Hematopoietic multipotent progenitor cell (in vitro differentiated cells): ENCODE measurements at regions not wholly inside any gene's neighbourhood (a gene's known extent, or its start where the extent isn't known, plus 50 kb on each side); places are given as distances from the start of the nearest gene placed in this dataset.
A peak's percentile ranks its signal among the peaks of the same experiment; 100 is the strongest.

Source experiments
- DNase-seq, 3 donors: peaks; one replicate each; pipeline ENCODE4 v3.0.0-alpha.2; 2011 to 2015; ENCODE audit warnings: low read depth in 2 of 3, low spot score in 2 of 3

DNA sequence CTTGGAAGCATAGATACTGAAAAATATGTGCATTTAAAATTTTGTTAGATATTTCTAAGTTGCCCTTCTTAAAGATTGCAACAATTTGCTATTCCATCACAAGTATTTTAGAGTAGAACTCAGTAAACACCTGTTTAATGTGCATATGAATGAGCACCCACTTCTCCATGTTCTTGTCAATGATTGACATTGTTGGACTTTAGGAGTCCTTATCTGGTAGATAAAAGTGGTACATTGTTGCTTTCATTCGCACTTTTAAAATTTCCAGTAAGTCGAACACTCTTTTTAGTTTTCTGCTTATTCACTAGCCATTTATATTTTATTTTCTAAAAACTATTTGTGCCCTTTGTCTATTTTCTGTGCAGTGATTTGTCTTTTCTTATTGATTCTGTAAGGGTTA is 478.3 kb downstream of the SOX2 start:
- no peak for DNase-seq

DNA sequence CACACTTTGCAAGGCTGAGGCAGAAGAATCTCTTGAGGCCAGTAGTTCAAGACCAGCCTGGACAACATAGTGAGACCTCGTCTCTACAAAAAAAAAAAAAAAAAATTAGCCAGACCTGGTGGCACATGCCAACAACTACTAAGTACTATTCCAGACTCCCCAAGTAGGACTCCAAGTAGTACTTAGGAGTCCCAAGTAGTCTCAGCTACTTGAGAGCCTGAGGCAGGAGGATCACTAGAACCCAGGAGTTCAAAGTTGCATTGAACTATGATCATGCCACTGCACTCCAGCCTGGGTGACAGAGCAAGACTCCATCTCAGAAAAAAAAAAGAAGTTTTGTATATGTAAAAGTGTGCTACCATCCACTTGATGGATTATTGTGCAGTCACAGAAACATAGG is 486.6 kb downstream of the SOX2 start:
- no peak for DNase-seq

DNA sequence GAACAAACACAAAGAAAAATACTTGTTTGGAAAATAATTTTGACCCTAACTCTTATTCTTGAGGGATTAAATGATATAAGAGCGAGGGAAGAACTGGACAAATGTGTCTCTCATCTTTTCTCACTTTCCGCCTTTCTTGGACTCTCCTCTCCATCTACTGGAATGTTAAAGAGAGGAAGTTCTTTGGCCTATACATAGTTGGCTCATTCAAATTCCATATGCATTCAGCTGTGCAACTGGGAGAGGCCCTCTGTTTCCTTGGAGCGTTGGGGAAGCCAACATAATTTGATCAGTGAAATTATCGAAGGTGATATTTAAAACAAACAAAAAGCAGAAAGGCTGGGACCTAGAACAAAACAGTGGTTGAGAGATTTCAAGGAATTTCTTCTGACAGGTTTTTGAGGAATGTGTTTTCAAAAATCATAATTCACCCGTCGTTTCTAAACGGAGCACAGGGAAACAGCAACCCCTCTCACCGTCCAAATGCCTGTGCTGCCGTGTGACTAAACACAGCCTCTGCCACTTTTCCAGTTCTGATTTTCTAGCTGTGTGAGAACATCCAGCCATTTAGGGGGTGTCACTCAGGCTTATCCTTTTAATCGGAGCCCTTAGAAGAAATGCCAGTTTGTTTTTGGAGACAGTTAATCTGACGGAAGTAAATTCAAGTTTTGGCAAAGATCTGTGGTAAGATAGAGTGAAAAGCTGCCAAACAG is 489.9 kb downstream of the SOX2 start:
- no peak for DNase-seq

DNA sequence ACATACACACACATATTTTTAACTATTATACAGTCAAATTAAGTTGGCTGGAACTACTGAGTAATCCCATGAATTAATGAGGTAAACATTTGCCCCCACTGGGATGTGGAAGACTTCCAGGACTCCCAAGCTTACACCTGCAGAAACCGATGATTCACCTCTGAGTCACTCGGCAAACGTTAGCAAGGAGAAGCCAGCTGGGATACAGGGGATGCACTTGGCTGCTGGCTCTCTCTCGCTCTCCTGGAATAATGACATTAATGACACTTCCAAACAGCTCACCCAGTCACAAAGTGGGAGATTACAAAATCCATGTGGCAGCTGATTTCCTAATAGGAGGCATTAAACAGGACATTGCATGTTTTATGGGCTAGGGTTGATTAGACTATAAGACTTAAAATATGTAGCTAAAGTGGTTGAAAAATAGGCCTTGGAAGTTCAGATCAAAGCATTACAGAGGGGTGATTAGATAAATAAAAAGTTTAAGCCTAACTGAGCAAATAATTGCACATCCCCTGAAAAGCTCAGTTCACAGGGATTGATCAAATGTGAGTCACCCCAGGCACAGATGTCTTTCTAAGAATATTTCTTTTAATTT is 500.9 kb downstream of the SOX2 start:
- DNase-seq = no peak

DNA sequence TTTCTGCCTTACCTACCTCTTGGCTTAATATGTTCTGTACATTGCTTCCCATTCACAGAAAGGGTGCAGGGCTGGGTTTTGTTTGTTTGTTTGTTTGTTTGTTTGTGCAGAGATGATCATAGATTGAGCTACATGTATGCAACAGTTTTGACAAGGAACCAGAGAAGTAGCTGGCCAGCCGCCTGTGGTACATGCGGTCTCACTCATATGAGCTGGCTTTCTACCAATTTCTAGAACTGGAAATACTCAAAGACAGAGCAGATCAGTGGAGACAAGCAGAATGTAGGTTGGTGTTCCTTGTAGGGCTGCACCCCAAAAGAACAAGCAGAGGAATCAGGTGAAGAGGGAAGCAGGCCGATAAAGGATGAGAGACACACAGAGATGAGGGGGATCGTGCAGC is 502.7 kb downstream of the SOX2 start:
- DNase-seq = no peak

DNA sequence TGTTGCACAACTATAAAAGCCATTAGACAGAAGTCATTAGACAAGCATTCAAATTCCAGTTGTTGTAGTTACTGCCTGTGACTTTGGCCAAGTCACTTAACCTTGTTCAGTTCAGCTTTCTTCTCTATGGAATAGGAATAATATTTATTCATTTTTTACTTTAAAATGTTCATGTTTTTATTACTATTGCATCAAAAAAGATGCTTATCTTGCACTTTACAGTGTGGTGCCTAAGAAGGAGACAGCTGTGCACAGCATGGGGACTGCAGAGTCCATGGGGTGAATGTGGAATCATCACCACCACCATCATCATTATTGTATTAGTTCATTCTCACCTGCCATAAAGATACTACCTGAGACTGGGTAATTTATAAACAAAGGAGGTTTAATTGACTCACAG is 504.2 kb downstream of the SOX2 start:
- DNase-seq = no peak

DNA sequence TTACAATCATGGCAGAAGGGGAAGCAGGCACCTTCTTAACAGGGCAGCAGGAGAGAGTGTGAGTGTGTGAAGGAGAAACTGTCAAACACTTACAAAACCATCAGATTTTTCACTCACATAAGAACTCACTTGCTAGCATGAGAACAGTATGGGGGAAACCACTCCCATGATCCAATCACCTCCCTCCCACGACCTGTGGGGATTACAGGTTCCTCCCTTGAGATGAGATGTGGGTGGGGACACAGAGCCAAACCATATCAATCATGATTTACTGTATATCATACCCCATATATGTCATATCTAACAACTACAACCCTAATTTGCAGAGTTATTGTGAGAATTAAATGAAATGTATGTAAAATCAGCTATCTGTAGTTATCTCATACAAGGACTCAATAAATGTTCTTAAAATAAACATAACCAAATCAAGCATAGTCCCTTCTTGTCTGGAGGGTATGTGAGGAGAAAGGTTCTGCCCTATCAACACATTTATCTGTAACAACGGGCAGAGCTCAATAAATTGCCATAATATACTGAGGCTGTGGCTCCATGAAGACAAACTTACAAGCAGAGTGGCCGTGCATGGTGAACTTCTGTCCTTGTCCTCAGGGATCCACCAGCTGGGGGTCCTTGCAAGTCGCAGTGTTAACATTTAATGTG is 504.7 kb downstream of the SOX2 start:
- DNase-seq = no peak

DNA sequence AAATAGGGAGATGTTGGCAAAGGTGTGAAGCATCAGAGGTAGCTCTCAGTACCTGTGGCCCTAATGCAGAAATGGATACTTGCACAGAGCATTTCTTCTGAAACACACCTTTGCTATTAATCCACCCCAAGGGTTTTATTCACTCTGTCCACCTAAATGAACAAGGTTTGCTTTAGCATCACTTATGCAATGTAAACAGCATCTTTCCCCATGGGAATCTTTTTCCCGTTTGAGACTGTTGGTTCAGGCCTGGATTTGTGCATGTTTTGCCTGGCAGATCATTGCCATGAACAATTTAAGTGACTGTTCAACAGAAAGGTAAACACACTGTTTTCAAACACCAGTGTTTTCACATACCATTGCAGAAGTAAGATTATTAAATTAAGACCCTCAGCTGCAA is 508.3 kb downstream of the SOX2 start:
- DNase-seq = no peak

DNA sequence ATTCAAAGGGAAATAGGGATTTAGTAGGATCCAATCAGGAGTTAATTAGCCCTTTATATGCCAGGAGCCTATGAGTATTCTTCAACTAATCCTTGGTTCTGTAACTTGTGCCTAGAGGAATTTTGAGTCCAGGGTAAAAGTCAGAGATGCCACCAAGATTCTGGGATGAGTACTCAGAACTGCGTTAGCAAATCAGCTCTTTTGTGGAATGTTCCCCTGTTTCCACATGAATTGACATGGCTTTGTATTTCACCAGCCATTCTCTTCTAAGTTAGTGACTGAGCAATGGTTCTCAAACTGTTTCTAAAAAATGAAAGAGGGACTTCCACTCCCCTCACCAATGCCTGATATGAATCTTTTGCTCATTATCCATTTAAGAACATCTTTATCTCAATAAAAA is 508.7 kb downstream of the SOX2 start:
- DNase-seq = no peak

DNA sequence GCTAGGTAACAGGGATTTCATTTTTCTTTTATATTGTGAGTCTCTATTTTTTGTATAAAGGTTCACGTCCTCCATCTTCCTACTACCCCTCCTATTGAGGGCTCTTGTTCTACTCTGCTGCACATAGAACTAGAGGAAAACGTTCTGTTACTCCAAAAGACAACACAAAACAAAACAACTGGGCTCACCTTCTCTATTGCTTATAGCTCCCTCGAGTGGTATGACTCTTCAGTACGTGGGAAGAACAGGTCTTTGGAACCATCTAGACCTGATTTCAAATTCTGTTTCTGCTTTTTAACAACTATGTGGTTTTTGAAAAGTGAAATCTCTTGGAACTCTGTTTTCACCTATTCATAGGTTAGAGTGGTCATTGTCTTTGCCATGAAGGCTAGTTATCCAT is 515.3 kb downstream of the SOX2 start:
- no peak for DNase-seq

DNA sequence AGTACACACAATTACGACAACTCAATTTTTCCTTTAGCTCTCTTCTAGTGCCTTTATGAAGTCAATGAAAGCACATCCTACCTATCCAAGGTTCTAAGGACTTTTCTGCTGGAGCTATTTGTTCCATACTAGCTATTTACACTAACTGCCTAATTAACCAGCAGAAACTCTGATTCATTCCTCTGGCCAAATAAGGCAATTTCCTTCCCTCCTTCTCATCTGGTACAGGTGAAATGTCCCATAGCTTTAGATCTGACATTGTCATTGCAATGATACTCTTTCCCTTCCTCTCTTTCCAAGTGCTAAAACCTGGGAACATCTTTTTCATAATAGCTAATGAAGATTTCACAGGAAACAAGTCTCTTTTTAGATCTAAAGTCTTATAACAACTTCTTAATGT is 521.7 kb downstream of the SOX2 start:
- no peak for DNase-seq

DNA sequence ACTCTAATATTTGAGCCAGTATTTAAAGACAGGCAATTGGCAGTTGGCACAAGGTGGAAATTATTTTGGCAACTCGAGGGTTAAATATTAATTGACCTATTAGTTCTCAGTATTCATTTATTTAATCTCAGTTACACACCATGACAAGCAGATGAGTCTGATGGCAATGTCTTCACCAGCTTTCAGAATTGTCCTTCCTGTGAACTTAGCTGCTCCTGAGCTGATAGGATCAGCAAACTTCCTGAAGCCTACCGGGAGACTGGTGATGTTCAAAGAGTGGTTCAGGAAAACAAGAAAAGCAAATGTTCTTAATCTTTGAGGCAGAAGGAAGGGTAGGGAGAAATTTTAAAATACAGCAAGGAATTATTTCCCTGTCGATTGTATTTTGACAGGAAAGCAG is 522.2 kb downstream of the SOX2 start:
- no peak for DNase-seq

DNA sequence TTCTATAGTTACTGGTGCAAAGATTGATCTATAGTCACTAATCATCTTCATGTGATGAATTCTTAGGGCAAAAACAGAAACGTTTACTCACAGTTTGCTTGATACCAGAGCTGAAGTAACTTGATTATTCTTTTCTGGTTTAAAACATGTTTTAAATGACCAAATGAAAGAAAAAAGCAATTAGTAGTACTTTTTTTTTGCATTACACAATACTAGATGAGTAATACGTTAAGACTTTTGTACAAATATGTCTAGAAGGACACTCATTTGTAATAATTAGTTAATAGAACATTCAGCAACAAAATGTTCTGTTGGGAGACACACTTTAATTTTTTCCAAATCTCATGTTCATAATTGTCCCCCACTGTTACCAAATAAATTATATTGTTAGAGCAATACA is 523.2 kb downstream of the SOX2 start:
- no peak for DNase-seq

DNA sequence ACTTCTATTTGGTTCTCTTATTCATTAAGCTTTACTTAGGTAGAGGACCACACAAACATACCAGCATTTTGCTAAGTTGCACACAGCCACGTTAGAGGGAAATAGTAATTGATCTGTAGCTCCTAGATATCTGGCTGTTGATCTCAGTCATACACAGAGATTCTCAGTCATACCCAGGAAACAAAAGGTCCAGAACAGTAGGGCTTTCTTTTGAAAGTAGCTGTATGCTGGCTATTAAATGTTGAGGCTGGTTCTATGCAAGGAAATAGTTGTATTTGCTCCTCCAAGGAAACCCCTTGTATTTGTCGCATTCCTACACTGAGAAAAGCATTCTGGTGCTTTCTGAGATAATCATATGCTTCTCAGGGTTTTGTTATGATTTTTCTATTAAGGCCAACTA is 523.8 kb downstream of the SOX2 start:
- DNase-seq = no peak

DNA sequence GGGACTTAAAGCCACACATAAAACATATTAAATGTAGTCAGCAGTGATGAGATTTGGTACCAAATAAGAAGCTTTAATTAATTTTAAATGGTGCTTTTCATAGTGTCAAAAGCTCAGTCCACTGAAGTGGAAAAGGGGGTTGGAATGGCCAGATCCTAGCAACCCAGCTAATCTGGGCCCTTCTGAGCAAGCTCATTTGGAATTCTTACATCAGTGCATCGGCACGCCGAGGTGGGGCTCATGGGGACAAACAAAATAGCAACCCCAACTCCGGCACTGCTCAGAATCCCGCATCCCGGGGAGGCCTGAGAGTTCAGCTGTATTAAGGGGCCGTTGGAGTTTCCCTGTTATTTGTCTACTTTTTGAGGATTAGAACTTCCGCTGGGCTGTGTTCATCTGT is 526.4 kb downstream of the SOX2 start:
- DNase-seq = no peak

DNA sequence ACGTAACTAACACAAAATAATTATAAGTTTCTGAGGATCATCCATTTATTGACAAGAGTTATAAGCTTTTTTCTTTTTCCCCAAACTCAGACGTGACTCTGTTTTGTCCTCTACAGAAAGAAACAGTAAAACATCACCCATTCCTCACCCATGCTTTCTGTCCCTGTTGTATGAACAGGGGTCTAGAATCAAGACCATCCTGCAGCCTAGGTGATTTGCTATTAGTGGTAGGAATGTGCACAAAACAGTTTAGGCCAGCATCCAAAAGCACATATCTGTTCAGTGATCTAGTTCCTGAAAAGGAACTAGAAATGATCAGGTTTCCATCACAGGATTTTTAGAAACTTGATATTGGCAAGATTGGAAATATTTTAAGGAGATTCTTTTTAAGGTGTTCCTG is 527.6 kb downstream of the SOX2 start:
- DNase-seq = no peak

DNA sequence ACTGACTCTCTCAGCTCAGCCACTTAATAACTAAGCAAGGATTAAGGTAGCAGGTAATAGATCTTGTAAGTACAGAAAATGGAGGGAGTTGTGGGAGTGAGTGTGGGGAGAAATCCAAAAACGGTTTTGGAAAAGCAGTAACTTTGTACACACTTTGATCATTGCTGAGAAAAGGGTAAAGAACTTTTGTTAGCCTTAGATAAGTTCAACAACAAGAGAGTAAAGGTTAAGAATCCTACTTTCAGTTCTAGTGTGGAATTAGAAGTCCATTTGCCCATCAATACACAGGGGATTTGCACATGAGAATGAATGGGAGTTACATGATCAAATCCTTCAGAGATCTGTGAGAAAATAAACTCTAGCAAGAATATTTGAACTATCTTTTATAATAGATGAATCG is 528.7 kb downstream of the SOX2 start:
- no peak for DNase-seq

DNA sequence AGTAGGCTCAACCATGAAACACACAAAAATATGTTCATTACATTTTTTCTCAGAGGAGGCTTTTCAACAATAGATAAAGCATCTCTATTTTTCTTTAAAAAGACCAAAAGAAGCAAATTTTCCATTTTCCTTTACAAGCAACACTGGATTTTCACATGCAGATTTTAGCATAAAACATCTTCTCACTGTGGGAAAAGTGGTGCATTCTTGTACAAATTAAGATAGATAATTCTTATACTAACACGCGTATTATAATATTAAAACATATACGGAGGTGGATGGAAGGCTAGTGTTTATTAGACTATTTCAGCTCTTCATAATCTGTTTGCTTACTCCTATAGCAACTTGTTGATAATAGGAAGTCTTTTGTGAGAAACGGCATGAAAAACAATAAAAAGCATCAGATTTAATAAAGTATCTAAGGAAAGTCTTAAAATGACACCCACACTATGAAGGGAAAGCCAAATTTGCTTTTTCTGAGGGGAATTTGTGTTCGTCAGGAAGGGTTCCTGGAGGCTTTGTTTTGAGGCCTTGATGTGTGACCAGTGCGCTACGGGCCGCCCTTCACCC is 529.6 kb downstream of the SOX2 start:
- no peak for DNase-seq

DNA sequence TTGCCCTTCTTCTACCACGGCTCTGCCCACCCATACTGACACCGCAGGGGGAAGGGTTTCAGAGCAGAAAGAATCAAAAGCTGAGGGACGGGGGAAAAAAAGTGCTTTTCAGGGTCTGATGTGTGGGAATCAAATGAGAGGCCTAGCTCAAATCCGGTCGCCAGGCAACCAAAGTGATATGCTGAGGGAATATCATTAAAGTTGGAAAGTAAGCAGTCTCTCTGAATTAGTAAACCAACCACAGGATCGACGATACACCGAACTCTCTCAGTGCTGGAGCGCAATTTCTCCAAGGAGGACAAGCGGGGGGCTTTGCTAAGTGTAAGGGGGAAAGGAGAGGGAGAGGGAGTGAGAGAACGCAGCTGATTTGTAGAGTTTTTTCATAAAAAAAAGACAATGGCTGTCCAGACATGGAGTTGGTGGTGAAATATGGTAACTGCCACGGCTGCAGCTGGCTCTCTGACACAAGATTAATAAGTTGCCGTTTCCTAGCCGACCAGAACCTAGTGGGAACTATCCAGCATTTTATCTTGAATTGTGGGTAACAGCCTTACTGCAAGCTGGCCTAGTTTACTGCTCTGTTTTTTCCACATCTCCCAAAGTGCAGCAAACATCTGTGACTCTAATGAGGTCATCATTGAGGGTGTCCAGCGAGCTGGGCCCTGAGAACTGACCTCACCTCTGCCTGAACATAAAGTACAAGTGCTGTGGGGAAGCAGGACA is 530.2 kb downstream of the SOX2 start:
- peak in 1 of 3 donors; percentile 62 for DNase-seq

DNA sequence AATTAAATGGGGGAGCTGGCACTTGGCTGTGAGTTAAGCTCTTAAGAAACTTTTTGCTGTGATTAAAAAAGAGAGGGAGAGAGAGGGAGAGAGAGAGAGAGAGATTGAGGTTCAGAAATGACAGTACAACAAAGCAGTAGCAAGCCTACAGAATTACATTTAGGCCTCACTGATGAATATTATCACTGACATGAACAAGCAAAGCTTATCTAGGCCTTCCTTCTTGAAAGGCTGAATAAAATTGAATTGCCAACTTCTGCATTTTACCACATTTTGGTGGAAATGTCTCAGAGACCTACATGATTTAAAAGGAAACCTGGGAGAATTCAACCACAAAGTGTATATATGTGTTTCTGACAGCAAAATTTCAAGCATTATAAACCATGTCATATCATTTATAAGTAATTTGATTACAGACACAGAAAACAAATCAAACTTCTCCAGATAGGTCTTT is 530.8 kb downstream of the SOX2 start:
- peak in 2 of 3 donors; percentile 65 to 92 for DNase-seq

DNA sequence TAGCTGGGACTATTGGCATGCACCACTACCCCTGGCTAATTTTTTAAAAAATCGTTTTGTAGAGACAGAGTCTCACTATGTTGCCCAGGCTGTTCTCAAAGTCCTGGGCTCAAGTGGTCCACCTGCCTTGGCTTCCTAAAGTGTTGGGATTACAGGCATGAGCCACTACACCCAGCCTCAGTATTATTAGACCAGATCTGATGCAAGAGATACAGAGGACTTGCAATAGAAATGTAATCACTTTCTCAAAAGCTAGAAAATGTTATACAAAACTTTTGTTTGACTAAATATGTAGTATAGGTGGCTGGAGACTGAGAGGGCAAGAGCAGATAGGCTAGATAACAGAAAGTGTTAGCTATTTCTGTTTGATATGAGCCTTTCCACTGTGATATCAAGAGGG is 531.9 kb downstream of the SOX2 start:
- no peak for DNase-seq
